ENCODE measurements at regions not wholly inside any gene's neighbourhood (a gene's known extent, or its start where the extent isn't known, plus 50 kb on each side); places are given as distances from the start of the nearest gene placed in this dataset.

DNA sequence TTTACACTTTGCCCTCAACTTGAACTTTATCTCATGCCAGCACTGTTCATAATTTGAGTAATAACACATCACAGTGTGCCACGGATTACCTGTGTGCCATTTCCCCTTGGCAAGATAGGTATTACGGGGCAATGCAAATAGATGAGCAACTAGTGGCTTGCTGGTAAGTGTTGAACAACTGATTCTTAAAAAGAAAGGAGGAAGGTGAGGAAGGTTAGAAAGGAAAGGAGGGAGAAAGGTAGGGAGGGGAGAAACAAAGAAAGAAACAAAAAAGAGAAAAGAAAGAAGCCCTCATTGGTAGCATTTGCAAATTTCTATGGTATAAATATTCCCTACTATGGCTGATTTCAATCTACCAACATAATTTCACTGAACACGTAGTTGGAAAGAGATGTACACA, 118.2 kb upstream of the OLIG2 start:
- no peaks in the 10 kb centered on the region for H3K4me1 Mint-ChIP-seq
- H3K36me3 Mint-ChIP-seq: 0 out of 2 replicates have a peak, but pooled peaks cover 3% of the 10 kb centered on the region
- DNase-seq (ENCODE audit: low spot score) (no peak), ATAC-seq (no peak)
- H3K4me3 Mint-ChIP-seq: no peak overlapping the region
- ChIA-PET POLR2A (no interaction called here), CTCF (no interaction called here)
- no peaks in the 10 kb centered on the region for H3K27me3 Mint-ChIP-seq (ENCODE audit: low read depth)
- no peak overlapping the region for H3K27ac Mint-ChIP-seq
- TF ChIP-seq, protein P1, sequence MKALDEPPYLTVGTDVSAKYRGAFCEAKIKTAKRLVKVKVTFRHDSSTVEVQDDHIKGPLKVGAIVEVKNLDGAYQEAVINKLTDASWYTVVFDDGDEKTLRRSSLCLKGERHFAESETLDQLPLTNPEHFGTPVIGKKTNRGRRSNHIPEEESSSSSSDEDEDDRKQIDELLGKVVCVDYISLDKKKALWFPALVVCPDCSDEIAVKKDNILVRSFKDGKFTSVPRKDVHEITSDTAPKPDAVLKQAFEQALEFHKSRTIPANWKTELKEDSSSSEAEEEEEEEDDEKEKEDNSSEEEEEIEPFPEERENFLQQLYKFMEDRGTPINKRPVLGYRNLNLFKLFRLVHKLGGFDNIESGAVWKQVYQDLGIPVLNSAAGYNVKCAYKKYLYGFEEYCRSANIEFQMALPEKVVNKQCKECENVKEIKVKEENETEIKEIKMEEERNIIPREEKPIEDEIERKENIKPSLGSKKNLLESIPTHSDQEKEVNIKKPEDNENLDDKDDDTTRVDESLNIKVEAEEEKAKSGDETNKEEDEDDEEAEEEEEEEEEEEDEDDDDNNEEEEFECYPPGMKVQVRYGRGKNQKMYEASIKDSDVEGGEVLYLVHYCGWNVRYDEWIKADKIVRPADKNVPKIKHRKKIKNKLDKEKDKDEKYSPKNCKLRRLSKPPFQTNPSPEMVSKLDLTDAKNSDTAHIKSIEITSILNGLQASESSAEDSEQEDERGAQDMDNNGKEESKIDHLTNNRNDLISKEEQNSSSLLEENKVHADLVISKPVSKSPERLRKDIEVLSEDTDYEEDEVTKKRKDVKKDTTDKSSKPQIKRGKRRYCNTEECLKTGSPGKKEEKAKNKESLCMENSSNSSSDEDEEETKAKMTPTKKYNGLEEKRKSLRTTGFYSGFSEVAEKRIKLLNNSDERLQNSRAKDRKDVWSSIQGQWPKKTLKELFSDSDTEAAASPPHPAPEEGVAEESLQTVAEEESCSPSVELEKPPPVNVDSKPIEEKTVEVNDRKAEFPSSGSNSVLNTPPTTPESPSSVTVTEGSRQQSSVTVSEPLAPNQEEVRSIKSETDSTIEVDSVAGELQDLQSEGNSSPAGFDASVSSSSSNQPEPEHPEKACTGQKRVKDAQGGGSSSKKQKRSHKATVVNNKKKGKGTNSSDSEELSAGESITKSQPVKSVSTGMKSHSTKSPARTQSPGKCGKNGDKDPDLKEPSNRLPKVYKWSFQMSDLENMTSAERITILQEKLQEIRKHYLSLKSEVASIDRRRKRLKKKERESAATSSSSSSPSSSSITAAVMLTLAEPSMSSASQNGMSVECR (CRISPR knock-in tag; IDR thresholded peaks at IDR 0.05; ENCODE audit: borderline replicate concordance): no peak
- TF ChIP-seq ZNF671 (CRISPR knock-in tag; IDR thresholded peaks at IDR 0.05) (no peak), SMAD3 (CRISPR knock-in tag; IDR thresholded peaks at IDR 0.05; ENCODE audit: borderline replicate concordance) (no peak), FOXP1 (CRISPR knock-in tag; IDR thresholded peaks at IDR 0.05; ENCODE audit: borderline replicate concordance) (no peak), ZNF219 (CRISPR knock-in tag; IDR thresholded peaks at IDR 0.05; ENCODE audit: borderline replicate concordance) (no peak), OVOL2 (CRISPR knock-in tag; IDR thresholded peaks at IDR 0.05; ENCODE audit: borderline replicate concordance) (no peak), ZNF121 (CRISPR knock-in tag; IDR thresholded peaks at IDR 0.05) (no peak), AR (CRISPR knock-in tag; IDR thresholded peaks at IDR 0.05) (no peak)
- TF ChIP-seq, protein P2, sequence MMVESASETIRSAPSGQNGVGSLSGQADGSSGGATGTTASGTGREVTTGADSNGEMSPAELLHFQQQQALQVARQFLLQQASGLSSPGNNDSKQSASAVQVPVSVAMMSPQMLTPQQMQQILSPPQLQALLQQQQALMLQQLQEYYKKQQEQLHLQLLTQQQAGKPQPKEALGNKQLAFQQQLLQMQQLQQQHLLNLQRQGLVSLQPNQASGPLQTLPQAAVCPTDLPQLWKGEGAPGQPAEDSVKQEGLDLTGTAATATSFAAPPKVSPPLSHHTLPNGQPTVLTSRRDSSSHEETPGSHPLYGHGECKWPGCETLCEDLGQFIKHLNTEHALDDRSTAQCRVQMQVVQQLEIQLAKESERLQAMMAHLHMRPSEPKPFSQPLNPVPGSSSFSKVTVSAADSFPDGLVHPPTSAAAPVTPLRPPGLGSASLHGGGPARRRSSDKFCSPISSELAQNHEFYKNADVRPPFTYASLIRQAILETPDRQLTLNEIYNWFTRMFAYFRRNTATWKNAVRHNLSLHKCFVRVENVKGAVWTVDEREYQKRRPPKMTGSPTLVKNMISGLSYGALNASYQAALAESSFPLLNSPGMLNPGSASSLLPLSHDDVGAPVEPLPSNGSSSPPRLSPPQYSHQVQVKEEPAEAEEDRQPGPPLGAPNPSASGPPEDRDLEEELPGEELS (CRISPR knock-in tag; IDR thresholded peaks at IDR 0.05): no peak
- TF ChIP-seq, protein P3, sequence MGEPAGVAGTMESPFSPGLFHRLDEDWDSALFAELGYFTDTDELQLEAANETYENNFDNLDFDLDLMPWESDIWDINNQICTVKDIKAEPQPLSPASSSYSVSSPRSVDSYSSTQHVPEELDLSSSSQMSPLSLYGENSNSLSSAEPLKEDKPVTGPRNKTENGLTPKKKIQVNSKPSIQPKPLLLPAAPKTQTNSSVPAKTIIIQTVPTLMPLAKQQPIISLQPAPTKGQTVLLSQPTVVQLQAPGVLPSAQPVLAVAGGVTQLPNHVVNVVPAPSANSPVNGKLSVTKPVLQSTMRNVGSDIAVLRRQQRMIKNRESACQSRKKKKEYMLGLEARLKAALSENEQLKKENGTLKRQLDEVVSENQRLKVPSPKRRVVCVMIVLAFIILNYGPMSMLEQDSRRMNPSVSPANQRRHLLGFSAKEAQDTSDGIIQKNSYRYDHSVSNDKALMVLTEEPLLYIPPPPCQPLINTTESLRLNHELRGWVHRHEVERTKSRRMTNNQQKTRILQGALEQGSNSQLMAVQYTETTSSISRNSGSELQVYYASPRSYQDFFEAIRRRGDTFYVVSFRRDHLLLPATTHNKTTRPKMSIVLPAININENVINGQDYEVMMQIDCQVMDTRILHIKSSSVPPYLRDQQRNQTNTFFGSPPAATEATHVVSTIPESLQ (CRISPR knock-in tag; IDR thresholded peaks at IDR 0.05): no peak
- TF ChIP-seq, protein P4, sequence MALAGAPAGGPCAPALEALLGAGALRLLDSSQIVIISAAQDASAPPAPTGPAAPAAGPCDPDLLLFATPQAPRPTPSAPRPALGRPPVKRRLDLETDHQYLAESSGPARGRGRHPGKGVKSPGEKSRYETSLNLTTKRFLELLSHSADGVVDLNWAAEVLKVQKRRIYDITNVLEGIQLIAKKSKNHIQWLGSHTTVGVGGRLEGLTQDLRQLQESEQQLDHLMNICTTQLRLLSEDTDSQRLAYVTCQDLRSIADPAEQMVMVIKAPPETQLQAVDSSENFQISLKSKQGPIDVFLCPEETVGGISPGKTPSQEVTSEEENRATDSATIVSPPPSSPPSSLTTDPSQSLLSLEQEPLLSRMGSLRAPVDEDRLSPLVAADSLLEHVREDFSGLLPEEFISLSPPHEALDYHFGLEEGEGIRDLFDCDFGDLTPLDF (CRISPR knock-in tag; IDR thresholded peaks at IDR 0.05): no peak
- TF ChIP-seq, protein P5, sequence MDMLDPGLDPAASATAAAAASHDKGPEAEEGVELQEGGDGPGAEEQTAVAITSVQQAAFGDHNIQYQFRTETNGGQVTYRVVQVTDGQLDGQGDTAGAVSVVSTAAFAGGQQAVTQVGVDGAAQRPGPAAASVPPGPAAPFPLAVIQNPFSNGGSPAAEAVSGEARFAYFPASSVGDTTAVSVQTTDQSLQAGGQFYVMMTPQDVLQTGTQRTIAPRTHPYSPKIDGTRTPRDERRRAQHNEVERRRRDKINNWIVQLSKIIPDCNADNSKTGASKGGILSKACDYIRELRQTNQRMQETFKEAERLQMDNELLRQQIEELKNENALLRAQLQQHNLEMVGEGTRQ (CRISPR knock-in tag; IDR thresholded peaks at IDR 0.05): no peak
- H3K9me3 Mint-ChIP-seq: peaks cover 21% of the 10 kb centered on the region
